OCI-LY7 (cell line): ENCODE measurements at regions not wholly inside any gene's neighbourhood (a gene's known extent, or its start where the extent isn't known, plus 50 kb on each side); places are given as distances from the start of the nearest gene placed in this dataset.

Experiments
- BruUV-seq: library from RNA; stranded (reverse); fragments of 400-500 nt; replicated peaks from 2 replicates; lab custom pipeline; 2021; lab: Mats Ljungman, UMichigan
- CTCF ChIA-PET: fragments of 300-600 bp; sonication (Branson Sonifier 250); formaldehyde crosslinking; loops from one replicate; lab custom pipeline; 2022; ENCODE audit warnings: antibody characterized with exemption; ENCODE audit not compliant: unreplicated experiment; lab: Charles Lee
- POLR2A ChIA-PET: fragments of 300-600 bp; sonication (Branson Sonifier 250); formaldehyde crosslinking; loops from one replicate; lab custom pipeline; 2022; ENCODE audit warnings: antibody characterized with exemption; lab: Charles Lee
- DNase-seq: peaks from one replicate; pipeline ENCODE4 v3.0.0-alpha.2; 2015; ENCODE audit warnings: low spot score
- H2AFZ ChIP-seq: fragments of 200-600 bp; sonication (generic), shearing (Covaris generic); 2 replicates; pipeline ENCODE4 v1.6.1; 2014; ENCODE audit warnings: mild to moderate bottlenecking, antibody characterized with exemption, low read length, moderate library complexity
- H3K27ac ChIP-seq: fragments of 200-600 bp; sonication (generic); 2 replicates; pipeline ENCODE4 v1.5.1; 2014; ENCODE audit warnings: mixed run types, low read depth, mild to moderate bottlenecking, moderate library complexity, low read length, inconsistent platforms; ENCODE audit not compliant: poor library complexity, severe bottlenecking
- H3K36me3 ChIP-seq: fragments of 200-600 bp; sonication (generic); 2 replicates; pipeline ENCODE4 v1.6.1; 2014; ENCODE audit warnings: mild to moderate bottlenecking, antibody characterized with exemption, low read length, moderate library complexity, mixed read lengths; ENCODE audit not compliant: insufficient read depth
- H3K4me1 ChIP-seq: fragments of 200-600 bp; sonication (generic); 2 replicates; pipeline ENCODE4 v1.5.1; 2014; ENCODE audit warnings: mild to moderate bottlenecking, low read length; ENCODE audit not compliant: insufficient read depth, poor library complexity, severe bottlenecking
- H3K4me2 ChIP-seq: fragments of 200-600 bp; sonication (generic); 2 replicates; pipeline ENCODE4 v1.6.1; 2014; ENCODE audit warnings: mild to moderate bottlenecking, low read length
- H3K4me3 ChIP-seq: fragments of 200-600 bp; sonication (generic); 2 replicates; pipeline ENCODE4 v1.5.1; 2014; ENCODE audit warnings: mild to moderate bottlenecking, low read depth, low read length; ENCODE audit not compliant: poor library complexity, severe bottlenecking
- H3K79me2 ChIP-seq: fragments of 200-600 bp; sonication (generic); 2 replicates; pipeline ENCODE4 v1.6.1; 2016; ENCODE audit warnings: low read depth, mild to moderate bottlenecking, low read length, moderate library complexity, mixed read lengths; ENCODE audit not compliant: insufficient read depth
- H3K9me2 ChIP-seq: fragments of 200-600 bp; sonication (generic); 2 replicates; pipeline ENCODE4 v1.6.1; 2016; ENCODE audit warnings: mild to moderate bottlenecking, low read length, mixed read lengths; ENCODE audit not compliant: insufficient read depth
- H3K9me3 ChIP-seq: fragments of 200-600 bp; sonication (generic); 2 replicates; pipeline ENCODE4 v1.6.1; 2014; ENCODE audit warnings: mild to moderate bottlenecking, mixed run types, low read length, mixed read lengths
- H4K20me1 ChIP-seq: fragments of 200-600 bp; sonication (generic); 2 replicates; pipeline ENCODE4 v1.6.1; 2014; ENCODE audit warnings: mild to moderate bottlenecking, antibody characterized with exemption, low read length, moderate library complexity, mixed read lengths; ENCODE audit not compliant: insufficient read depth
- EZH2phosphoT487 ChIP-seq: fragments of 200-600 bp; sonication (generic); IDR thresholded peaks from 2 replicates; pipeline ENCODE4 v1.6.1; 2018; ENCODE audit warnings: low read depth, borderline replicate concordance, mild to moderate bottlenecking, mixed run types, antibody characterized with exemption, low read length, moderate library complexity, mixed read lengths
- intact Hi-C: fragments of 100-400 bp; cut with micrococcal nuclease; formaldehyde crosslinking; loops from one replicate; pipeline ENCODE4 v1.10.0; 2022; ENCODE audit not compliant: unreplicated experiment
- TF ChIP-seq, protein P1 (sequence below): fragments of 200-600 bp; sonication (generic); conservative IDR thresholded peaks from 2 replicates; pipeline ENCODE4 v1.5.1; 2014; ENCODE audit warnings: mild to moderate bottlenecking, antibody characterized with exemption, low read length, moderate library complexity, mixed read lengths

- intact Hi-C loops = loop anchor here (2.0 to 10.0 kb wide), 8 partner anchors 91 to 1420 kb away; partner anchors contain the start of gene ARHGAP15
- TF ChIP-seq EZH2phosphoT487 = no peak
- TF ChIP-seq, protein P1, sequence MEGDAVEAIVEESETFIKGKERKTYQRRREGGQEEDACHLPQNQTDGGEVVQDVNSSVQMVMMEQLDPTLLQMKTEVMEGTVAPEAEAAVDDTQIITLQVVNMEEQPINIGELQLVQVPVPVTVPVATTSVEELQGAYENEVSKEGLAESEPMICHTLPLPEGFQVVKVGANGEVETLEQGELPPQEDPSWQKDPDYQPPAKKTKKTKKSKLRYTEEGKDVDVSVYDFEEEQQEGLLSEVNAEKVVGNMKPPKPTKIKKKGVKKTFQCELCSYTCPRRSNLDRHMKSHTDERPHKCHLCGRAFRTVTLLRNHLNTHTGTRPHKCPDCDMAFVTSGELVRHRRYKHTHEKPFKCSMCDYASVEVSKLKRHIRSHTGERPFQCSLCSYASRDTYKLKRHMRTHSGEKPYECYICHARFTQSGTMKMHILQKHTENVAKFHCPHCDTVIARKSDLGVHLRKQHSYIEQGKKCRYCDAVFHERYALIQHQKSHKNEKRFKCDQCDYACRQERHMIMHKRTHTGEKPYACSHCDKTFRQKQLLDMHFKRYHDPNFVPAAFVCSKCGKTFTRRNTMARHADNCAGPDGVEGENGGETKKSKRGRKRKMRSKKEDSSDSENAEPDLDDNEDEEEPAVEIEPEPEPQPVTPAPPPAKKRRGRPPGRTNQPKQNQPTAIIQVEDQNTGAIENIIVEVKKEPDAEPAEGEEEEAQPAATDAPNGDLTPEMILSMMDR = peak; percentile 52
- ChIA-PET CTCF (no interaction called here), POLR2A (interaction anchor here (0.6 to 2.1 kb wide), 7 partner anchors 9 to 169 kb away, joined by 3 to 19 read pairs (median 4); no protein-coding TSS in a partner anchor)
- no peaks in the 10 kb centered on the region for H3K9me3 ChIP-seq
- no peak for DNase-seq
- H3K4me2 ChIP-seq = peak overlapping the region; percentile 76
- peak overlapping the region; percentile 78; the same call in 1 of the 2 replicates for H2AFZ ChIP-seq
- H3K9me2 ChIP-seq = no peaks in the 10 kb centered on the region
- H3K4me3 ChIP-seq = peak overlapping the region; percentile 97
- peaks cover 8% of the 10 kb centered on the region; the same call in 1 of the 2 replicates for H3K36me3 ChIP-seq
- peaks cover 26% of the 10 kb centered on the region for H3K4me1 ChIP-seq
- H3K27ac ChIP-seq = peak overlapping the region; percentile 68
- BruUV-seq = no TSS peak
- peaks cover 47% of the 10 kb centered on the region for H3K79me2 ChIP-seq
- H4K20me1 ChIP-seq = no peaks in the 10 kb centered on the region
Observed at GRCh38 chr2:144331674-144332355, 188.1 kb downstream of the ZEB2 start.

DNA sequence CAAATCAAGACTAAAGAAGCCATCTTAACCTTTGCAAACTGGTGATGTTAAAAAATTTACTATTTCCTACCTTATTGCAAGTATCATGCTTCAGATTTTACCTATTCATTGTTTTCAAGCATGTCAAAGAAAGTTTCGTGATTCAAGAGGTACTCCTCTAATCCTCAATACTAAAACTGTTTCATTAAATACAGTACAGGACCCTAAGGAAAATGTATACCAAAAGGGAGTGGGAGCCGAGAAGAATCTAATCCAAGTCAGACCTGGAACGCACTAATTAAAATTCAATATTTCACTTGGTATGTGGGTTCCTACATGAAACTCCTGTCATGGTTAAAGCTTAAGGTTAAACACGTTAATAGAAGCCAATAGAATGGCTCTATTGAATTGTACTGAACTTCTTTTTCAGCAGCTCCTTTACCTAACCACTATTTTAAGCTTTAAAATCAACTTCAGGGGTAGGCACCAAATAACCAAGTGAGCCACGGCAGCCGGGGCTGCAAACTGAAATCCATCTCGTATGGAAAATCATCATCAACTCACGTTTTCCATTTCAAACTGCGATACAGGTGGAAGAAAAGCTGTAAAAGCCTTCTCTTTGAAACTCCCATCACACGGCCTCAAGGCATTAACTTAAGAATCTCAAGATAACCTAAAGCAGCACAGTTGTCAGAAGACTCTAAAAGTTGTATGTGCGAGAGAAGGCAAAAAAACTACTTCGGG is 188.8 kb downstream of the ZEB2 start:
- Histone ChIP-seq H3K4me2 (peak overlapping the region; percentile 76), H3K4me1 (peaks cover 26% of the 10 kb centered on the region), H3K4me3 (peak overlapping the region; percentile 97), H3K36me3 (peaks cover 8% of the 10 kb centered on the region; the same call in 1 of the 2 replicates), H3K27ac (peak overlapping the region; percentile 68), H3K79me2 (peaks cover 53% of the 10 kb centered on the region), H3K9me3 (no peaks in the 10 kb centered on the region), H4K20me1 (no peaks in the 10 kb centered on the region), H2AFZ (peak overlapping the region; percentile 78; the same call in 1 of the 2 replicates), H3K9me2 (no peaks in the 10 kb centered on the region)
- TF ChIP-seq, protein P1 = no peak
- no peak for TF ChIP-seq EZH2phosphoT487
- BruUV-seq = no TSS peak
- ChIA-PET CTCF (no interaction called here), POLR2A (interaction anchor here (0.6 to 2.1 kb wide), 10 partner anchors 9 to 353 kb away, joined by 3 to 19 read pairs (median 3); no protein-coding TSS in a partner anchor)
- intact Hi-C loops = loop anchor here (2.0 to 10.0 kb wide), 7 partner anchors 90 to 1421 kb away; partner anchors contain the start of gene ARHGAP15
- DNase-seq = peak; percentile 33
